Loucy (cell line): ENCODE measurements at regions not wholly inside any gene's neighbourhood (a gene's known extent, or its start where the extent isn't known, plus 50 kb on each side); places are given as distances from the start of the nearest gene placed in this dataset.

ENCODE experiments used
- H2AFZ ChIP-seq: fragments of 200-600 bp; sonication (generic); 2 replicates; pipeline ENCODE4 v1.6.0; 2016; ENCODE audit warnings: antibody characterized with exemption, mild to moderate bottlenecking, low read length, moderate library complexity
- H3F3A ChIP-seq: fragments of 200-600 bp; 2 replicates; pipeline ENCODE4 v1.6.0; 2016; ENCODE audit warnings: antibody characterized with exemption, low read depth, mild to moderate bottlenecking
- H3K27me3 ChIP-seq: fragments of 200-600 bp; sonication (generic); 2 replicates; pipeline ENCODE4 v1.6.1; 2014; ENCODE audit warnings: low read length, mild to moderate bottlenecking; ENCODE audit not compliant: insufficient read depth, poor library complexity, severe bottlenecking
- H3K36me3 ChIP-seq: fragments of 200-600 bp; sonication (generic); 2 replicates; pipeline ENCODE4 v1.6.1; 2016; ENCODE audit warnings: low read length; ENCODE audit not compliant: insufficient read depth
- H3K4me1 ChIP-seq: fragments of 200-600 bp; sonication (generic); 2 replicates; pipeline ENCODE4 v1.5.1; 2014; ENCODE audit warnings: low read length, mild to moderate bottlenecking; ENCODE audit not compliant: insufficient read depth, poor library complexity, severe bottlenecking
- H3K4me2 ChIP-seq: fragments of 200-600 bp; sonication (generic); 2 replicates; pipeline ENCODE4 v1.6.0; 2014; ENCODE audit warnings: antibody characterized with exemption, low read length, low read depth, mild to moderate bottlenecking; ENCODE audit not compliant: poor library complexity, severe bottlenecking
- H3K4me3 ChIP-seq: fragments of 200-600 bp; sonication (generic); 2 replicates; pipeline ENCODE4 v1.5.1; 2014; ENCODE audit warnings: low read length, mild to moderate bottlenecking, mixed read lengths; ENCODE audit not compliant: poor library complexity, severe bottlenecking
- H3K79me2 ChIP-seq: fragments of 200-600 bp; sonication (generic); 2 replicates; pipeline ENCODE4 v1.6.1; 2014; ENCODE audit warnings: low read length; ENCODE audit not compliant: insufficient read depth
- H3K9ac ChIP-seq: fragments of 200-600 bp; sonication (generic); 2 replicates; pipeline ENCODE4 v1.6.0; 2014; ENCODE audit warnings: mild to moderate bottlenecking, low read depth, low read length, moderate library complexity; ENCODE audit not compliant: poor library complexity, severe bottlenecking
- H3K9me2 ChIP-seq: fragments of 200-600 bp; sonication (generic); replicated peaks from 2 replicates; pipeline ENCODE4 v1.6.1; 2016; ENCODE audit warnings: low read depth, low read length, mixed read lengths
- H3K9me3 ChIP-seq: fragments of 200-600 bp; sonication (generic); 2 replicates; pipeline ENCODE4 v1.6.1; 2014; ENCODE audit warnings: mild to moderate bottlenecking, antibody characterized with exemption, low read length, low read depth; ENCODE audit not compliant: insufficient read depth
- H4K20me1 ChIP-seq: fragments of 200-600 bp; sonication (generic); 2 replicates; pipeline ENCODE4 v1.6.0; 2014; ENCODE audit warnings: antibody characterized with exemption, low read length, mild to moderate bottlenecking; ENCODE audit not compliant: insufficient read depth, poor library complexity, severe bottlenecking
- EZH2phosphoT487 ChIP-seq: fragments of 200-600 bp; IDR thresholded peaks from 2 replicates; pipeline ENCODE4 v1.6.1; 2018; ENCODE audit warnings: antibody characterized with exemption, mild to moderate bottlenecking, moderate library complexity, borderline replicate concordance
- TF ChIP-seq, protein P1 (sequence below): fragments of 200-600 bp; sonication (generic); conservative IDR thresholded peaks from 2 replicates; pipeline ENCODE4 v1.5.1; 2014; ENCODE audit warnings: mild to moderate bottlenecking, antibody characterized with exemption, low read length

DNA sequence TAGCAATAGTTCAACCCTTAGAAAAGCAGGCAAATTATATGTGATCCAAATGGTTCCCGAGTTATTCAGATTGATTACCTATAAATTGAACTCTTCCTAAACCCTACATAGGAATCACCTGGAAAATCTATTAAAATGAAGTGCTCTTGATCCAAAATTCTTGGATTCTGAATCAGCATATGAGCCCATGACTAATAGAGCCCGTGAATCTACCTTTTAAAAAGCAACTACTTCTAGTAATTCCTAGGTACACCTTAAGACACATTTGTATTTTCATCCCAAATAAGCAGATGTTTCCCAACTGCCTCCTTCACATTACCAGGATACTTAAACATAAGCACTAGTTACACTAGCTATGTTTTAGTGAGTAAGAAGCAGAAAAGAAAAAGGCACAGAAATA is 1171.0 kb upstream of the GOT2 start:
- Histone ChIP-seq H3K9ac (no peak overlapping the region), H3K27me3 (no peaks in the 10 kb centered on the region), H3K79me2 (no peaks in the 10 kb centered on the region), H2AFZ (no peak overlapping the region), H3F3A (no peaks in the 10 kb centered on the region), H3K4me3 (no peak overlapping the region), H3K9me2 (no peaks in the 10 kb centered on the region), H3K4me2 (no peak overlapping the region), H3K4me1 (no peaks in the 10 kb centered on the region), H4K20me1 (no peaks in the 10 kb centered on the region), H3K36me3 (no peaks in the 10 kb centered on the region), H3K9me3 (no peaks in the 10 kb centered on the region)
- no peak for TF ChIP-seq EZH2phosphoT487
- TF ChIP-seq, protein P1, sequence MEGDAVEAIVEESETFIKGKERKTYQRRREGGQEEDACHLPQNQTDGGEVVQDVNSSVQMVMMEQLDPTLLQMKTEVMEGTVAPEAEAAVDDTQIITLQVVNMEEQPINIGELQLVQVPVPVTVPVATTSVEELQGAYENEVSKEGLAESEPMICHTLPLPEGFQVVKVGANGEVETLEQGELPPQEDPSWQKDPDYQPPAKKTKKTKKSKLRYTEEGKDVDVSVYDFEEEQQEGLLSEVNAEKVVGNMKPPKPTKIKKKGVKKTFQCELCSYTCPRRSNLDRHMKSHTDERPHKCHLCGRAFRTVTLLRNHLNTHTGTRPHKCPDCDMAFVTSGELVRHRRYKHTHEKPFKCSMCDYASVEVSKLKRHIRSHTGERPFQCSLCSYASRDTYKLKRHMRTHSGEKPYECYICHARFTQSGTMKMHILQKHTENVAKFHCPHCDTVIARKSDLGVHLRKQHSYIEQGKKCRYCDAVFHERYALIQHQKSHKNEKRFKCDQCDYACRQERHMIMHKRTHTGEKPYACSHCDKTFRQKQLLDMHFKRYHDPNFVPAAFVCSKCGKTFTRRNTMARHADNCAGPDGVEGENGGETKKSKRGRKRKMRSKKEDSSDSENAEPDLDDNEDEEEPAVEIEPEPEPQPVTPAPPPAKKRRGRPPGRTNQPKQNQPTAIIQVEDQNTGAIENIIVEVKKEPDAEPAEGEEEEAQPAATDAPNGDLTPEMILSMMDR, result no peak

DNA sequence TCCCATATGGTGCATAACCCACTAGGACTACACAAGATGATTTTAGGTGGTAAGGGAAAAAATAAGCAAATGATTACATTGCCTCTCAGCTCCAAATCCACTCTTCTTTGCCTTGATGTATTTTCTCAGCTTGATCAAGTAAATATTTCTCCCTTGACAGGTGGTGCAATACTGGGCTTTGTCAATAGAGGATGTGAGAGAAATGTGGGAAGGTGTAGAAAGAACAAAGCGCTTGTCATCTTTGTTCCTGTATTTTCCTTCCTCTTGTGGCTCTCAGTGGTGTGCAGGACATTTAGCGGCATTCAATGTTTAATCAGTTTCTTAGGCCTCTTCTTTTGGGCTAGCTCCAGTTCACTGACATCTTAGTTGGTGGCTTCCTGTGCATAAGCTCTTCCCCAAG is 1165.8 kb upstream of the GOT2 start:
- no peak overlapping the region for H3K4me2 ChIP-seq
- no peak overlapping the region for H2AFZ ChIP-seq
- H3K27me3 ChIP-seq, result no peaks in the 10 kb centered on the region
- H3K4me3 ChIP-seq, result no peak overlapping the region
- no peaks in the 10 kb centered on the region for H3K36me3 ChIP-seq
- no peaks in the 10 kb centered on the region for H3F3A ChIP-seq
- TF ChIP-seq EZH2phosphoT487, result no peak
- TF ChIP-seq, protein P1, result no peak
- no peak overlapping the region for H3K9ac ChIP-seq
- no peaks in the 10 kb centered on the region for H3K79me2 ChIP-seq
- H3K4me1 ChIP-seq, result no peaks in the 10 kb centered on the region
- H4K20me1 ChIP-seq, result no peaks in the 10 kb centered on the region
- 0 out of 2 replicates have a peak, but pooled peaks cover 3% of the 10 kb centered on the region for H3K9me3 ChIP-seq
- no peaks in the 10 kb centered on the region for H3K9me2 ChIP-seq

DNA sequence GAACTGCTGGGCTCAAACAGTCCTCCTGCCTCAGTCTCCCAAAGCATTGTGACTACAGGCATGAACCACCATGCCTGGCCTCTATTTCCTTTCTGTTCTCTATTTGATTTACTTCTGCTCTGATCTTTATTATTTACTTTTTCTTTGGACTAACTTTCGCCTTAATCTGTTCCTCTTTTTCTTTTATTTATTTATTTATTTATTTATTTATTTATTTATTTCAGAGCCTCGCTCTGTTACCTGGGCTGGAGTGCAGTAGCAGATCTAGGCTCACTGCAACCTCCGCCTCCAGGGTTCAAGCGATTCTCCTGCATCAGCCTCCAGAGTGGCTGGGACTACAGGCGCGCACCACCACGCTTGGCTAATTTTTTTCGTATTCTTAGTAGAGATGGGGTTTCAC is 1158.3 kb upstream of the GOT2 start:
- Histone ChIP-seq H3K27me3 (no peaks in the 10 kb centered on the region), H3K9me2 (no peaks in the 10 kb centered on the region), H4K20me1 (no peaks in the 10 kb centered on the region), H3K9me3 (0 out of 2 replicates have a peak, but pooled peaks cover 3% of the 10 kb centered on the region), H3K79me2 (no peaks in the 10 kb centered on the region), H2AFZ (no peak overlapping the region), H3K4me1 (no peaks in the 10 kb centered on the region), H3K4me2 (no peak overlapping the region), H3K4me3 (no peak overlapping the region), H3K9ac (no peak overlapping the region), H3F3A (no peaks in the 10 kb centered on the region), H3K36me3 (no peaks in the 10 kb centered on the region)
- TF ChIP-seq, protein P1, result no peak
- no peak for TF ChIP-seq EZH2phosphoT487
